Adrenal gland (tissue), 5 donors: ENCODE measurements at regions not wholly inside any gene's neighbourhood (a gene's known extent, or its start where the extent isn't known, plus 50 kb on each side); places are given as distances from the start of the nearest gene placed in this dataset.

Experiments
- CTCF ChIP-seq, 6 experiments: fragments of 450-650 bp in 4 of 6; fragments of 200-600 bp in 2 of 6; sonication (generic) in 1 of 6; IDR thresholded peaks; 1 replicate in 5 of 6; 2 replicates in 1 of 6; pipeline versions ENCODE4 v1.5.1 to v1.8.0; 2016 to 2021; ENCODE audit warnings: antibody characterized with exemption in 6 of 6, mild to moderate bottlenecking in 2 of 6, moderate library complexity in 1 of 6
- POLR2A ChIP-seq, 2 donors: fragments of 450-650 bp; IDR thresholded peaks; one replicate each; pipeline ENCODE4 v1.6.1; 2017; ENCODE audit warnings: antibody characterized with exemption in 2 of 2, mild to moderate bottlenecking in 2 of 2, moderate library complexity in 1 of 2
- donor health status: DM: no; HTN: no; CAD: no.

GRCh38 chr11:130994043-130994442, 77.8 kb upstream of the SNX19 start:
- TF ChIP-seq CTCF (IDR thresholded peaks at IDR 0.05), result no peak
- TF ChIP-seq POLR2A (IDR thresholded peaks at IDR 0.05), result no peak
